ENCODE measurements at regions not wholly inside any gene's neighbourhood (a gene's known extent, or its start where the extent isn't known, plus 50 kb on each side); places are given as distances from the start of the nearest gene placed in this dataset.

GRCh38 chr3:57003676-57004075, 56.8 kb upstream of the SPATA12 start:
- 92% methylated on average over 2 of the region's 2 CpGs for WGBS (ENCODE audit: insufficient coverage)
- H4K20me1 ChIP-seq (ENCODE audit: insufficient read depth, low read length) = no peaks in the 10 kb centered on the region
- no peaks in the 10 kb centered on the region for H3K27me3 ChIP-seq (ENCODE audit: control insufficient read depth in 2 of 2, insufficient read depth in 2 of 2, low read length in 2 of 2)
- H3K79me2 ChIP-seq (ENCODE audit: insufficient read depth, low read length) = no peaks in the 10 kb centered on the region
- no peak overlapping the region for H2AFZ ChIP-seq (ENCODE audit: insufficient read depth, low read depth, low read length, poor library complexity, severe bottlenecking)
- H3K9me3 ChIP-seq (replicated peaks in 1 of 2; ENCODE audit: control insufficient read depth in 1 of 2, insufficient read depth in 1 of 2, low read length in 2 of 2) = no peaks in the 10 kb centered on the region
- Mint-ChIP-seq H3K4me1 (peaks cover 8% of the 10 kb centered on the region), H3K36me3 (no peaks in the 10 kb centered on the region), H3K9me3 (peaks cover 0 to 2% (median 0%) of the 10 kb centered on the region in 7 donors), H3K4me3 (no peak overlapping the region), H3K27ac (no peak overlapping the region), H3K27me3 (ENCODE audit: low read depth in 3 of 3) (peaks cover 0 to 2% (median 0%) of the 10 kb centered on the region in 3 donors)
- H3K27ac ChIP-seq (ENCODE audit: low read depth in 1 of 2, low read length in 2 of 2) = no peak overlapping the region
- TF ChIP-seq CTCF (IDR thresholded peaks at IDR 0.05) = no peak
- peaks cover 0 to 3% of the 10 kb centered on the region in 2 donors for H3K4me1 ChIP-seq (ENCODE audit: control insufficient read depth in 1 of 2, insufficient read depth in 2 of 2, low read length in 2 of 2)
- no peaks in the 10 kb centered on the region for H3K36me3 ChIP-seq (replicated peaks in 1 of 2; ENCODE audit: control insufficient read depth in 1 of 2, insufficient read depth in 2 of 2, low read length in 2 of 2)
- no peak overlapping the region for H3K4me3 ChIP-seq (replicated peaks in 1 of 3; ENCODE audit: low read depth in 2 of 3, low read length in 3 of 3)
- intact Hi-C loops (cut with micrococcal nuclease) = no loop called here
- no peak for DNase-seq
- H3K9ac ChIP-seq (ENCODE audit: insufficient read depth, low read length, poor library complexity, severe bottlenecking) = no peak overlapping the region
- H3K4me2 ChIP-seq (replicated peaks; ENCODE audit: extremely low read depth, low read length, poor library complexity, severe bottlenecking) = no peak overlapping the region

GRCh38 chr3:57001356-57001755, 59.1 kb upstream of the SPATA12 start:
- H3K27ac Mint-ChIP-seq = no peak overlapping the region
- H3K4me2 ChIP-seq (replicated peaks; ENCODE audit: extremely low read depth, low read length, poor library complexity, severe bottlenecking) = no peak overlapping the region
- H3K4me3 Mint-ChIP-seq = no peak overlapping the region
- no peaks in the 10 kb centered on the region for H3K27me3 ChIP-seq (ENCODE audit: control insufficient read depth in 2 of 2, insufficient read depth in 2 of 2, low read length in 2 of 2)
- no peak overlapping the region for H3K9ac ChIP-seq (ENCODE audit: insufficient read depth, low read length, poor library complexity, severe bottlenecking)
- TF ChIP-seq CTCF (IDR thresholded peaks at IDR 0.05) = no peak
- WGBS (ENCODE audit: insufficient coverage) = 89% methylated on average over 1 of the region's 5 CpGs
- peaks cover 0 to 2% (median 0%) of the 10 kb centered on the region in 7 donors for H3K9me3 Mint-ChIP-seq
- H3K9me3 ChIP-seq (replicated peaks in 1 of 2; ENCODE audit: control insufficient read depth in 1 of 2, insufficient read depth in 1 of 2, low read length in 2 of 2) = no peaks in the 10 kb centered on the region
- no peaks in the 10 kb centered on the region for H4K20me1 ChIP-seq (ENCODE audit: insufficient read depth, low read length)
- no peaks in the 10 kb centered on the region for H3K79me2 ChIP-seq (ENCODE audit: insufficient read depth, low read length)
- no peaks in the 10 kb centered on the region for H3K36me3 Mint-ChIP-seq
- intact Hi-C loops (cut with micrococcal nuclease) = no loop called here
- peaks cover 0 to 2% (median 0%) of the 10 kb centered on the region in 3 donors for H3K27me3 Mint-ChIP-seq (ENCODE audit: low read depth in 3 of 3)
- no peaks in the 10 kb centered on the region for H3K4me1 Mint-ChIP-seq
- no peak for DNase-seq
- H3K4me3 ChIP-seq (replicated peaks in 1 of 3; ENCODE audit: low read depth in 2 of 3, low read length in 3 of 3) = no peak overlapping the region
- no peak overlapping the region for H3K27ac ChIP-seq (ENCODE audit: low read depth in 1 of 2, low read length in 2 of 2)
- H2AFZ ChIP-seq (ENCODE audit: insufficient read depth, low read depth, low read length, poor library complexity, severe bottlenecking) = no peak overlapping the region
- no peaks in the 10 kb centered on the region for H3K36me3 ChIP-seq (replicated peaks in 1 of 2; ENCODE audit: control insufficient read depth in 1 of 2, insufficient read depth in 2 of 2, low read length in 2 of 2)
- H3K4me1 ChIP-seq (ENCODE audit: control insufficient read depth in 1 of 2, insufficient read depth in 2 of 2, low read length in 2 of 2) = no peaks in the 10 kb centered on the region
